ENCODE measurements at regions not wholly inside any gene's neighbourhood (a gene's known extent, or its start where the extent isn't known, plus 50 kb on each side); places are given as distances from the start of the nearest gene placed in this dataset.

DNA sequence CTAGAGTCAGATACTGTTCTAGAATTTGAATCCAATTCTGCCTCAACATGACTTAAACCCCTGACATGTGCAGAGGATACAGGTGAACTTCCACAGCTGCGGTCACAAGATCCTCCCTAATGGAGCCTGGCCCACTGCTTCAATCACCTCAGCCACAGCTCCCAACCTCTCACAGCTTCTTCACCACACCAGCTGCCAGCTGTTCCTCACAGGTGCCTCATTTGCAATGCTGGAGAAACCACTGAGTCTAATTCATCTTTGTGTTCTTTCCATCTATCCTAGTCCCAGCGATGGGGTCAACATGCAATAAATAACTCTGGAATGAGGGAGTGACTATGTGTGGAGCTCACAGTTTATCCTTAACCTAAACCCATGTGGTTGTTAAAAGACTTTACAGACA is 72.0 kb upstream of the MAF start:
- TF ChIP-seq EZH2 (IDR thresholded peaks at IDR 0.05) (no peak), POLR2AphosphoS5 (IDR thresholded peaks at IDR 0.05; ENCODE audit: borderline replicate concordance, low read depth, low read length) (no peak), FOXP2 (optimal IDR thresholded peaks at IDR 0.05; ENCODE audit: control extremely low read depth, extremely low read length, insufficient read depth) (no peak)
